GM23338 (cell line): ENCODE measurements at regions not wholly inside any gene's neighbourhood (a gene's known extent, or its start where the extent isn't known, plus 50 kb on each side); places are given as distances from the start of the nearest gene placed in this dataset.

Experiments used
- ATAC-seq: fragments of 200-7000 bp; cut with Tn5 transposase; 3 replicates; pipeline ENCODE4 v1.9.1; 2020
- DNase-seq: peaks from one replicate; pipeline ENCODE4 v3.0.0-alpha.2; 2015; ENCODE audit warnings: low spot score
- H2AFZ ChIP-seq: fragments of 200-600 bp; sonication (generic); 2 replicates; pipeline ENCODE4 v1.8.0; 2016; ENCODE audit warnings: antibody characterized with exemption, mild to moderate bottlenecking, moderate library complexity
- H3F3A ChIP-seq: fragments of 200-600 bp; sonication (generic); replicated peaks from 2 replicates; pipeline ENCODE4 v1.8.0; 2017; ENCODE audit warnings: antibody characterized with exemption, mixed run types, low read depth
- H3K27ac ChIP-seq: fragments of 200-600 bp; sonication (generic); 2 replicates; pipeline ENCODE4 v1.6.1; 2016; ENCODE audit warnings: low read depth
- H3K27me3 ChIP-seq: fragments of 200-600 bp; sonication (generic); 2 replicates; pipeline ENCODE4 v1.8.0; 2016; ENCODE audit warnings: mild to moderate bottlenecking, mixed run types, moderate library complexity; ENCODE audit not compliant: insufficient read depth
- H3K36me3 ChIP-seq: fragments of 200-600 bp; sonication (generic); 2 replicates; pipeline ENCODE4 v1.8.0; 2016; ENCODE audit warnings: mild to moderate bottlenecking; ENCODE audit not compliant: insufficient read depth
- H3K4me1 ChIP-seq: fragments of 200-600 bp; sonication (generic); 2 replicates; pipeline ENCODE4 v1.8.0; 2016; ENCODE audit warnings: mild to moderate bottlenecking, moderate library complexity; ENCODE audit not compliant: insufficient read depth
- H3K4me2 ChIP-seq: fragments of 200-600 bp; sonication (generic); 2 replicates; pipeline ENCODE4 v1.7.1; 2017; ENCODE audit warnings: mixed run types
- H3K4me3 ChIP-seq: fragments of 200-600 bp; sonication (generic); 2 replicates; pipeline ENCODE4 v1.6.1; 2016; ENCODE audit warnings: mixed run types
- H3K79me2 ChIP-seq: fragments of 200-600 bp; sonication (generic); replicated peaks from 2 replicates; pipeline ENCODE4 v1.8.0; 2017; ENCODE audit warnings: mild to moderate bottlenecking; ENCODE audit not compliant: insufficient read depth
- H3K9me2 ChIP-seq: fragments of 200-600 bp; sonication (generic); 2 replicates; pipeline ENCODE4 v1.8.0; 2017; ENCODE audit not compliant: insufficient read depth
- H4K20me1 ChIP-seq: fragments of 200-600 bp; sonication (generic); replicated peaks from 2 replicates; pipeline ENCODE4 v1.8.0; 2017; ENCODE audit warnings: mild to moderate bottlenecking; ENCODE audit not compliant: insufficient read depth
- H3K27ac Mint-ChIP-seq: 2 replicates; pipeline ENCODE4 v1.8.0; 2020; ENCODE audit warnings: inconsistent platforms, mild to moderate bottlenecking, moderate library complexity, mixed read lengths
- H3K27me3 Mint-ChIP-seq: 3 replicates; pipeline ENCODE4 v1.8.0; 2022; ENCODE audit warnings: low read depth, mild to moderate bottlenecking, moderate library complexity, mixed read lengths, inconsistent platforms; ENCODE audit not compliant: insufficient read depth, poor library complexity
- H3K36me3 Mint-ChIP-seq: 3 replicates; pipeline ENCODE4 v1.8.0; 2021; ENCODE audit warnings: low read depth, mild to moderate bottlenecking, inconsistent platforms, moderate library complexity, mixed read lengths
- H3K4me1 Mint-ChIP-seq: 3 replicates; pipeline ENCODE4 v1.8.0; 2020; ENCODE audit warnings: mild to moderate bottlenecking, inconsistent platforms, mixed read lengths
- H3K4me3 Mint-ChIP-seq: 3 replicates; pipeline ENCODE4 v1.8.0; 2021; ENCODE audit warnings: moderate library complexity, mild to moderate bottlenecking, inconsistent platforms, mixed read lengths
- H3K9me3 Mint-ChIP-seq: 3 replicates; pipeline ENCODE4 v1.8.0; 2020; ENCODE audit warnings: moderate library complexity, mild to moderate bottlenecking, inconsistent platforms, mixed read lengths
- CREB1 ChIP-seq: fragments of 250-450 bp; sonication (Bioruptor Pico); IDR thresholded peaks from 2 replicates; pipeline ENCODE4 v1.5.0; 2020; ENCODE audit warnings: low read depth, mild to moderate bottlenecking, moderate library complexity
- EZH2 ChIP-seq: fragments of 200-600 bp; sonication (generic); IDR thresholded peaks from one replicate; pipeline ENCODE4 v1.8.0; 2017; ENCODE audit warnings: antibody characterized with exemption, mild to moderate bottlenecking, low read depth; ENCODE audit not compliant: unreplicated experiment
- EZH2phosphoT487 ChIP-seq: fragments of 200-600 bp; sonication (generic); IDR thresholded peaks from one replicate; pipeline ENCODE4 v1.8.1; 2018; ENCODE audit warnings: antibody characterized with exemption; ENCODE audit not compliant: unreplicated experiment
- JUNB ChIP-seq: IDR thresholded peaks from one replicate; pipeline ENCODE4 v1.6.1; 2016; ENCODE audit warnings: antibody characterized with exemption; ENCODE audit not compliant: unreplicated experiment
- NANOG ChIP-seq: IDR thresholded peaks from 2 replicates; pipeline ENCODE4 v1.6.1; 2016; ENCODE audit warnings: antibody characterized with exemption, borderline replicate concordance
- POLR2AphosphoS5 ChIP-seq: IDR thresholded peaks from 2 replicates; pipeline ENCODE4 v1.6.1; 2016; ENCODE audit warnings: antibody characterized with exemption, low read depth
- STAT1 ChIP-seq: IDR thresholded peaks from one replicate; pipeline ENCODE4 v1.6.1; 2016; ENCODE audit warnings: antibody characterized with exemption; ENCODE audit not compliant: unreplicated experiment
- ZNF114 ChIP-seq: fragments of 250-450 bp; sonication (Bioruptor Pico); IDR thresholded peaks from 2 replicates; pipeline ENCODE4 v1.5.0; 2020; ENCODE audit warnings: mild to moderate bottlenecking, moderate library complexity
- ZNF331 ChIP-seq: fragments of 250-450 bp; sonication (Bioruptor Pico); IDR thresholded peaks from 2 replicates; pipeline ENCODE4 v1.5.0; 2020; ENCODE audit warnings: low read depth, mild to moderate bottlenecking, moderate library complexity
- TF ChIP-seq, protein P1 (sequence below): fragments of 250-450 bp; sonication (Bioruptor Pico); IDR thresholded peaks from 2 replicates; pipeline ENCODE4 v1.5.0; 2020; ENCODE audit warnings: mild to moderate bottlenecking, moderate library complexity
- TF ChIP-seq, protein P2 (sequence below), 2 experiments: fragments of 200-600 bp in 1 of 2; sonication (generic) in 1 of 2; conservative IDR thresholded peaks; 2 replicates each; pipeline versions ENCODE4 v1.5.1 to v1.6.1; 2016 to 2017; ENCODE audit warnings: antibody characterized with exemption in 2 of 2, low read depth in 2 of 2, mild to moderate bottlenecking in 2 of 2, moderate library complexity in 1 of 2
- TF ChIP-seq, protein P3 (sequence below): IDR thresholded peaks from 2 replicates; pipeline ENCODE4 v1.6.1; 2016; ENCODE audit warnings: antibody characterized with exemption
- TF ChIP-seq, protein P4 (sequence below): IDR thresholded peaks from one replicate; pipeline ENCODE4 v1.6.1; 2018; ENCODE audit warnings: antibody characterized with exemption; ENCODE audit not compliant: unreplicated experiment

DNA sequence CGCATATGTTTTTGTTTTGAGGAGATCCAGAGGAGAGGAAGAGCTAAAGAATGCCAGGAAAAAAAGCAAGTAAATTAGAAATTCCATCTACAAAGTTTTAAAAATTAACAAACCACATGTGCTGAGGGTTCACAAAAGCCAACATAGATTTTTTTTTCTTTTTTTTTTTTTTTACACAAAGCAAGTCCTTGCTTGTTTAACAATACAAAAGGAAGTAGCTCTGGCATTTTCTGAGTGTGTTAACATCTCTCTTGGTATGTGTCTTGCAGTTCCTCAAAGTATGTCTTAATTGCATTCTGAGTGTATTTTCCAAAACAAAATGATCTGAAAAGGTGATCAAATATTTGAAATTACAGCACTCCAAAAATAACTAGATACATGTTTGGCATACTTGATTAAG, 1682.7 kb upstream of the AGA start:
- Histone ChIP-seq H2AFZ (no peak overlapping the region), H3K4me3 (no peak overlapping the region), H3F3A (peaks cover 5% of the 10 kb centered on the region; the same call in 1 of the 2 replicates), H3K4me1 (peaks cover 21% of the 10 kb centered on the region), H3K27ac (peak overlapping the region; percentile 91), H3K9me2 (peaks cover 5% of the 10 kb centered on the region), H3K4me2 (peak overlapping the region; percentile 41), H4K20me1 (no peaks in the 10 kb centered on the region), H3K79me2 (no peaks in the 10 kb centered on the region), H3K36me3 (no peaks in the 10 kb centered on the region), H3K27me3 (no peaks in the 10 kb centered on the region)
- Mint-ChIP-seq H3K4me3 (no peak overlapping the region), H3K27me3 (no peaks in the 10 kb centered on the region), H3K9me3 (no peaks in the 10 kb centered on the region; the same call in 2 of the 3 replicates), H3K36me3 (0 out of 3 replicates have a peak, but pooled peaks cover 2% of the 10 kb centered on the region), H3K27ac (peak overlapping the region; percentile 88), H3K4me1 (peaks cover 14% of the 10 kb centered on the region)
- peak; percentile 71 for DNase-seq
- peak; percentile 72 for ATAC-seq
- no peak for TF ChIP-seq STAT1
- no peak for TF ChIP-seq CREB1 (CRISPR knock-in tag)
- TF ChIP-seq, protein P1, sequence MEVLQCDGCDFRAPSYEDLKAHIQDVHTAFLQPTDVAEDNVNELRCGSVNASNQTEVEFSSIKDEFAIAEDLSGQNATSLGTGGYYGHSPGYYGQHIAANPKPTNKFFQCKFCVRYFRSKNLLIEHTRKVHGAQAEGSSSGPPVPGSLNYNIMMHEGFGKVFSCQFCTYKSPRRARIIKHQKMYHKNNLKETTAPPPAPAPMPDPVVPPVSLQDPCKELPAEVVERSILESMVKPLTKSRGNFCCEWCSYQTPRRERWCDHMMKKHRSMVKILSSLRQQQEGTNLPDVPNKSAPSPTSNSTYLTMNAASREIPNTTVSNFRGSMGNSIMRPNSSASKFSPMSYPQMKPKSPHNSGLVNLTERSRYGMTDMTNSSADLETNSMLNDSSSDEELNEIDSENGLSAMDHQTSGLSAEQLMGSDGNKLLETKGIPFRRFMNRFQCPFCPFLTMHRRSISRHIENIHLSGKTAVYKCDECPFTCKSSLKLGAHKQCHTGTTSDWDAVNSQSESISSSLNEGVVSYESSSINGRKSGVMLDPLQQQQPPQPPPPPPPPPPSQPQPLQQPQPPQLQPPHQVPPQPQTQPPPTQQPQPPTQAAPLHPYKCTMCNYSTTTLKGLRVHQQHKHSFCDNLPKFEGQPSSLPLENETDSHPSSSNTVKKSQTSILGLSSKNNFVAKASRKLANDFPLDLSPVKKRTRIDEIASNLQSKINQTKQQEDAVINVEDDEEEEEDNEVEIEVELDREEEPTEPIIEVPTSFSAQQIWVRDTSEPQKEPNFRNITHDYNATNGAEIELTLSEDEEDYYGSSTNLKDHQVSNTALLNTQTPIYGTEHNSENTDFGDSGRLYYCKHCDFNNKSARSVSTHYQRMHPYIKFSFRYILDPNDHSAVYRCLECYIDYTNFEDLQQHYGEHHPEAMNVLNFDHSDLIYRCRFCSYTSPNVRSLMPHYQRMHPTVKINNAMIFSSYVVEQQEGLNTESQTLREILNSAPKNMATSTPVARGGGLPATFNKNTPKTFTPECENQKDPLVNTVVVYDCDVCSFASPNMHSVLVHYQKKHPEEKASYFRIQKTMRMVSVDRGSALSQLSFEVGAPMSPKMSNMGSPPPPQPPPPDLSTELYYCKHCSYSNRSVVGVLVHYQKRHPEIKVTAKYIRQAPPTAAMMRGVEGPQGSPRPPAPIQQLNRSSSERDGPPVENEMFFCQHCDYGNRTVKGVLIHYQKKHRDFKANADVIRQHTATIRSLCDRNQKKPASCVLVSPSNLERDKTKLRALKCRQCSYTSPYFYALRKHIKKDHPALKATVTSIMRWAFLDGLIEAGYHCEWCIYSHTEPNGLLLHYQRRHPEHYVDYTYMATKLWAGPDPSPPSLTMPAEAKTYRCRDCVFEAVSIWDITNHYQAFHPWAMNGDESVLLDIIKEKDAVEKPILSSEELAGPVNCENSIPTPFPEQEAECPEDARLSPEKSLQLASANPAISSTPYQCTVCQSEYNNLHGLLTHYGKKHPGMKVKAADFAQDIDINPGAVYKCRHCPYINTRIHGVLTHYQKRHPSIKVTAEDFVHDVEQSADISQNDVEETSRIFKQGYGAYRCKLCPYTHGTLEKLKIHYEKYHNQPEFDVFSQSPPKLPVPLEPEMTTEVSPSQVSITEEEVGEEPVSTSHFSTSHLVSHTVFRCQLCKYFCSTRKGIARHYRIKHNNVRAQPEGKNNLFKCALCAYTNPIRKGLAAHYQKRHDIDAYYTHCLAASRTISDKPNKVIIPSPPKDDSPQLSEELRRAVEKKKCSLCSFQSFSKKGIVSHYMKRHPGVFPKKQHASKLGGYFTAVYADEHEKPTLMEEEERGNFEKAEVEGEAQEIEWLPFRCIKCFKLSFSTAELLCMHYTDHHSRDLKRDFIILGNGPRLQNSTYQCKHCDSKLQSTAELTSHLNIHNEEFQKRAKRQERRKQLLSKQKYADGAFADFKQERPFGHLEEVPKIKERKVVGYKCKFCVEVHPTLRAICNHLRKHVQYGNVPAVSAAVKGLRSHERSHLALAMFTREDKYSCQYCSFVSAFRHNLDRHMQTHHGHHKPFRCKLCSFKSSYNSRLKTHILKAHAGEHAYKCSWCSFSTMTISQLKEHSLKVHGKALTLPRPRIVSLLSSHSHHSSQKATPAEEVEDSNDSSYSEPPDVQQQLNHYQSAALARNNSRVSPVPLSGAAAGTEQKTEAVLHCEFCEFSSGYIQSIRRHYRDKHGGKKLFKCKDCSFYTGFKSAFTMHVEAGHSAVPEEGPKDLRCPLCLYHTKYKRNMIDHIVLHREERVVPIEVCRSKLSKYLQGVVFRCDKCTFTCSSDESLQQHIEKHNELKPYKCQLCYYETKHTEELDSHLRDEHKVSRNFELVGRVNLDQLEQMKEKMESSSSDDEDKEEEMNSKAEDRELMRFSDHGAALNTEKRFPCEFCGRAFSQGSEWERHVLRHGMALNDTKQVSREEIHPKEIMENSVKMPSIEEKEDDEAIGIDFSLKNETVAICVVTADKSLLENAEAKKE (CRISPR knock-in tag), result no peak
- TF ChIP-seq POLR2AphosphoS5, result no peak
- TF ChIP-seq, protein P2, sequence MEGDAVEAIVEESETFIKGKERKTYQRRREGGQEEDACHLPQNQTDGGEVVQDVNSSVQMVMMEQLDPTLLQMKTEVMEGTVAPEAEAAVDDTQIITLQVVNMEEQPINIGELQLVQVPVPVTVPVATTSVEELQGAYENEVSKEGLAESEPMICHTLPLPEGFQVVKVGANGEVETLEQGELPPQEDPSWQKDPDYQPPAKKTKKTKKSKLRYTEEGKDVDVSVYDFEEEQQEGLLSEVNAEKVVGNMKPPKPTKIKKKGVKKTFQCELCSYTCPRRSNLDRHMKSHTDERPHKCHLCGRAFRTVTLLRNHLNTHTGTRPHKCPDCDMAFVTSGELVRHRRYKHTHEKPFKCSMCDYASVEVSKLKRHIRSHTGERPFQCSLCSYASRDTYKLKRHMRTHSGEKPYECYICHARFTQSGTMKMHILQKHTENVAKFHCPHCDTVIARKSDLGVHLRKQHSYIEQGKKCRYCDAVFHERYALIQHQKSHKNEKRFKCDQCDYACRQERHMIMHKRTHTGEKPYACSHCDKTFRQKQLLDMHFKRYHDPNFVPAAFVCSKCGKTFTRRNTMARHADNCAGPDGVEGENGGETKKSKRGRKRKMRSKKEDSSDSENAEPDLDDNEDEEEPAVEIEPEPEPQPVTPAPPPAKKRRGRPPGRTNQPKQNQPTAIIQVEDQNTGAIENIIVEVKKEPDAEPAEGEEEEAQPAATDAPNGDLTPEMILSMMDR (conservative IDR thresholded peaks at IDR 0.05; ENCODE audit: low read depth in 2 of 2), result no peak
- TF ChIP-seq JUNB, result no peak
- TF ChIP-seq, protein P3, sequence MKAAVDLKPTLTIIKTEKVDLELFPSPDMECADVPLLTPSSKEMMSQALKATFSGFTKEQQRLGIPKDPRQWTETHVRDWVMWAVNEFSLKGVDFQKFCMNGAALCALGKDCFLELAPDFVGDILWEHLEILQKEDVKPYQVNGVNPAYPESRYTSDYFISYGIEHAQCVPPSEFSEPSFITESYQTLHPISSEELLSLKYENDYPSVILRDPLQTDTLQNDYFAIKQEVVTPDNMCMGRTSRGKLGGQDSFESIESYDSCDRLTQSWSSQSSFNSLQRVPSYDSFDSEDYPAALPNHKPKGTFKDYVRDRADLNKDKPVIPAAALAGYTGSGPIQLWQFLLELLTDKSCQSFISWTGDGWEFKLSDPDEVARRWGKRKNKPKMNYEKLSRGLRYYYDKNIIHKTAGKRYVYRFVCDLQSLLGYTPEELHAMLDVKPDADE, result no peak
- TF ChIP-seq EZH2, result no peak
- TF ChIP-seq ZNF114 (CRISPR knock-in tag), result no peak
- no peak for TF ChIP-seq NANOG
- TF ChIP-seq ZNF331 (CRISPR knock-in tag), result no peak
- no peak for TF ChIP-seq EZH2phosphoT487
- TF ChIP-seq, protein P4, sequence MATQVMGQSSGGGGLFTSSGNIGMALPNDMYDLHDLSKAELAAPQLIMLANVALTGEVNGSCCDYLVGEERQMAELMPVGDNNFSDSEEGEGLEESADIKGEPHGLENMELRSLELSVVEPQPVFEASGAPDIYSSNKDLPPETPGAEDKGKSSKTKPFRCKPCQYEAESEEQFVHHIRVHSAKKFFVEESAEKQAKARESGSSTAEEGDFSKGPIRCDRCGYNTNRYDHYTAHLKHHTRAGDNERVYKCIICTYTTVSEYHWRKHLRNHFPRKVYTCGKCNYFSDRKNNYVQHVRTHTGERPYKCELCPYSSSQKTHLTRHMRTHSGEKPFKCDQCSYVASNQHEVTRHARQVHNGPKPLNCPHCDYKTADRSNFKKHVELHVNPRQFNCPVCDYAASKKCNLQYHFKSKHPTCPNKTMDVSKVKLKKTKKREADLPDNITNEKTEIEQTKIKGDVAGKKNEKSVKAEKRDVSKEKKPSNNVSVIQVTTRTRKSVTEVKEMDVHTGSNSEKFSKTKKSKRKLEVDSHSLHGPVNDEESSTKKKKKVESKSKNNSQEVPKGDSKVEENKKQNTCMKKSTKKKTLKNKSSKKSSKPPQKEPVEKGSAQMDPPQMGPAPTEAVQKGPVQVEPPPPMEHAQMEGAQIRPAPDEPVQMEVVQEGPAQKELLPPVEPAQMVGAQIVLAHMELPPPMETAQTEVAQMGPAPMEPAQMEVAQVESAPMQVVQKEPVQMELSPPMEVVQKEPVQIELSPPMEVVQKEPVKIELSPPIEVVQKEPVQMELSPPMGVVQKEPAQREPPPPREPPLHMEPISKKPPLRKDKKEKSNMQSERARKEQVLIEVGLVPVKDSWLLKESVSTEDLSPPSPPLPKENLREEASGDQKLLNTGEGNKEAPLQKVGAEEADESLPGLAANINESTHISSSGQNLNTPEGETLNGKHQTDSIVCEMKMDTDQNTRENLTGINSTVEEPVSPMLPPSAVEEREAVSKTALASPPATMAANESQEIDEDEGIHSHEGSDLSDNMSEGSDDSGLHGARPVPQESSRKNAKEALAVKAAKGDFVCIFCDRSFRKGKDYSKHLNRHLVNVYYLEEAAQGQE, result no peak
